ENCODE measurements at regions not wholly inside any gene's neighbourhood (a gene's known extent, or its start where the extent isn't known, plus 50 kb on each side); places are given as distances from the start of the nearest gene placed in this dataset.

DNA sequence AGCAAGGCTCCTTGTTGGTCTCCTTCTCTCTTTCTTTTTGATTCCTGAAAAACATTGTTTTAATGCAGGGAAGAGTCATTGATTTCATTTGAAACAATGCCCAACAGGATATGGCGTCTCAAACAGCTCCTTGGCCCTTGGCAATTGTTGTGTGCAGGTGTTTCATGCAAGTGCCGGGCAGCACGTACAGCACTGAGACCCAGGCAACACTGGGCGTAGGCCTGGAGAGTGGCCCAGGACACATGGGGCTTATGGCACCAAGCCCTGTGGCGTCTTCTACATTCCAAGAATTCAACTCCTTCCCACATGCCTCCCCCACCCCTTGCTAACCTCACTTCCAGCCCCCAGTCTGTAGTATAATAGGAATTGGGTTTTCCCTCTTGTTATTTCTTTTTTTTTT, 230.4 kb downstream of the SPTSSA start:
- Histone ChIP-seq H3K36me3 (replicated peaks in 1 of 2; ENCODE audit: control extremely low read depth in 1 of 2, control insufficient read depth in 1 of 2, extremely low read depth in 1 of 2, insufficient read depth in 2 of 2, low read length in 1 of 2) (no peaks in the 10 kb centered on the region), H3K79me2 (ENCODE audit: control insufficient read depth, insufficient read depth, low read length) (no peaks in the 10 kb centered on the region), H4K20me1 (ENCODE audit: control insufficient read depth, insufficient read depth, low read length, poor library complexity, severe bottlenecking) (no peaks in the 10 kb centered on the region), H3K4me1 (ENCODE audit: control insufficient read depth in 2 of 2, insufficient read depth in 2 of 2, low read length in 2 of 2) (no peaks in the 10 kb centered on the region), H3K4me2 (replicated peaks; ENCODE audit: low read depth, low read length, poor library complexity, severe bottlenecking) (no peak overlapping the region), H3K9ac (ENCODE audit: low read length) (no peak overlapping the region), H3K9me3 (ENCODE audit: control extremely low read depth in 1 of 3, control insufficient read depth in 2 of 3, insufficient read depth in 1 of 3, low read length in 2 of 3) (no peaks in the 10 kb centered on the region), H2AFZ (ENCODE audit: insufficient read depth, low read depth, low read length, poor library complexity, severe bottlenecking) (no peak overlapping the region), H3K27me3 (replicated peaks in 1 of 4; ENCODE audit: control extremely low read depth in 1 of 4, control insufficient read depth in 3 of 4, insufficient read depth in 4 of 4, low read length in 3 of 4) (no peaks in the 10 kb centered on the region), H3K27ac (ENCODE audit: low read length in 2 of 2) (no peak overlapping the region), H3K4me3 (ENCODE audit: control extremely low read depth in 1 of 5, extremely low read depth in 1 of 5, insufficient read depth in 1 of 5, low read depth in 2 of 5, low read length in 4 of 5) (no peak overlapping the region)
- Mint-ChIP-seq H3K9me3 (ENCODE audit: insufficient read depth) (no peaks in the 10 kb centered on the region), H3K27me3 (no peaks in the 10 kb centered on the region), H3K27ac (no peak overlapping the region), H3K4me1 (no peaks in the 10 kb centered on the region), H3K4me3 (no peak overlapping the region)
- WGBS (ENCODE audit: insufficient coverage): 94% methylated on average over 3 of the region's 5 CpGs
- DNase-seq: no peak
- ATAC-seq (ENCODE audit: low read depth): no peak
- intact Hi-C loops (cut with micrococcal nuclease): no loop called here
- TF ChIP-seq, protein P1, sequence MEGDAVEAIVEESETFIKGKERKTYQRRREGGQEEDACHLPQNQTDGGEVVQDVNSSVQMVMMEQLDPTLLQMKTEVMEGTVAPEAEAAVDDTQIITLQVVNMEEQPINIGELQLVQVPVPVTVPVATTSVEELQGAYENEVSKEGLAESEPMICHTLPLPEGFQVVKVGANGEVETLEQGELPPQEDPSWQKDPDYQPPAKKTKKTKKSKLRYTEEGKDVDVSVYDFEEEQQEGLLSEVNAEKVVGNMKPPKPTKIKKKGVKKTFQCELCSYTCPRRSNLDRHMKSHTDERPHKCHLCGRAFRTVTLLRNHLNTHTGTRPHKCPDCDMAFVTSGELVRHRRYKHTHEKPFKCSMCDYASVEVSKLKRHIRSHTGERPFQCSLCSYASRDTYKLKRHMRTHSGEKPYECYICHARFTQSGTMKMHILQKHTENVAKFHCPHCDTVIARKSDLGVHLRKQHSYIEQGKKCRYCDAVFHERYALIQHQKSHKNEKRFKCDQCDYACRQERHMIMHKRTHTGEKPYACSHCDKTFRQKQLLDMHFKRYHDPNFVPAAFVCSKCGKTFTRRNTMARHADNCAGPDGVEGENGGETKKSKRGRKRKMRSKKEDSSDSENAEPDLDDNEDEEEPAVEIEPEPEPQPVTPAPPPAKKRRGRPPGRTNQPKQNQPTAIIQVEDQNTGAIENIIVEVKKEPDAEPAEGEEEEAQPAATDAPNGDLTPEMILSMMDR (IDR thresholded peaks at IDR 0.05): no peak
- POLR2A ChIA-PET: no interaction called here
- CTCF ChIA-PET: no interaction called here

DNA sequence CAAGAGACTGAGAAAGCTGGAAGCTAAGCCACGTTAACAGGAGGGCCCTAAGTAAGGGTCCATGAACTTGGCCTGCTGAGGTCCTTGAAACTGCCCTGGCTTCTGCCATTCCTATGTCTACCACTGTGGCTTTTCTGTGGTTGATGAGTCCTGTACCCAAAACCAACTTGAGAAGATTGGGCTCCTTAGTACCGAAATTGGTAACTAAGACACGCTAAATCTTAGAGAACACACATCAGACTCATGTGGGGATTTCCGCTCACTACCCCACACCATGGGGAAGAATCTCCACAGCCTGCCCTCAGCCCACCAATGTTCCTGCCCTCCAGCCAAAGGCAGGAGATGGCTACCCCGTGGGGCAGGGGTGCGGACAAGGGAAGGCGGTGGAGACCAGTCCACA, 232.9 kb downstream of the SPTSSA start:
- H3K4me2 ChIP-seq (replicated peaks; ENCODE audit: low read depth, low read length, poor library complexity, severe bottlenecking): no peak overlapping the region
- no peak overlapping the region for H3K9ac ChIP-seq (ENCODE audit: low read length)
- Mint-ChIP-seq H3K4me1 (no peaks in the 10 kb centered on the region), H3K27me3 (peaks cover 4% of the 10 kb centered on the region), H3K9me3 (ENCODE audit: insufficient read depth) (no peaks in the 10 kb centered on the region), H3K27ac (no peak overlapping the region), H3K4me3 (no peak overlapping the region)
- ChIA-PET CTCF (no interaction called here), POLR2A (no interaction called here)
- ATAC-seq (ENCODE audit: low read depth) (no peak), DNase-seq (no peak)
- TF ChIP-seq, protein P1 (IDR thresholded peaks at IDR 0.05): no peak
- TF ChIP-seq EZH2 (IDR thresholded peaks at IDR 0.05; ENCODE audit: borderline replicate concordance, insufficient read depth, low read depth, low read length, poor library complexity, severe bottlenecking): no peak
- no peaks in the 10 kb centered on the region for H3K27me3 ChIP-seq (replicated peaks in 1 of 4; ENCODE audit: control extremely low read depth in 1 of 4, control insufficient read depth in 3 of 4, insufficient read depth in 4 of 4, low read length in 3 of 4)
- no peaks in the 10 kb centered on the region for H3K9me3 ChIP-seq (ENCODE audit: control extremely low read depth in 1 of 3, control insufficient read depth in 2 of 3, insufficient read depth in 1 of 3, low read length in 2 of 3)
- no peaks in the 10 kb centered on the region for H4K20me1 ChIP-seq (ENCODE audit: control insufficient read depth, insufficient read depth, low read length, poor library complexity, severe bottlenecking)
- no peak overlapping the region for H3K4me3 ChIP-seq (ENCODE audit: control extremely low read depth in 1 of 5, extremely low read depth in 1 of 5, insufficient read depth in 1 of 5, low read depth in 2 of 5, low read length in 4 of 5)
- 90% methylated on average over 3 of the region's 7 CpGs for WGBS (ENCODE audit: insufficient coverage)
- no peaks in the 10 kb centered on the region for H3K36me3 ChIP-seq (replicated peaks in 1 of 2; ENCODE audit: control extremely low read depth in 1 of 2, control insufficient read depth in 1 of 2, extremely low read depth in 1 of 2, insufficient read depth in 2 of 2, low read length in 1 of 2)
- intact Hi-C loops (cut with micrococcal nuclease): loop anchor here (5.0 kb wide), 2 partner anchors 392 to 1652 kb away; no protein-coding TSS in a partner anchor
- H3K27ac ChIP-seq (ENCODE audit: low read length in 2 of 2): no peak overlapping the region
- H3K4me1 ChIP-seq (ENCODE audit: control insufficient read depth in 2 of 2, insufficient read depth in 2 of 2, low read length in 2 of 2): no peaks in the 10 kb centered on the region
- no peaks in the 10 kb centered on the region for H3K79me2 ChIP-seq (ENCODE audit: control insufficient read depth, insufficient read depth, low read length)
- H2AFZ ChIP-seq (ENCODE audit: insufficient read depth, low read depth, low read length, poor library complexity, severe bottlenecking): no peak overlapping the region
